SK-N-SH (cell line): ENCODE measurements at regions not wholly inside any gene's neighbourhood (a gene's known extent, or its start where the extent isn't known, plus 50 kb on each side); places are given as distances from the start of the nearest gene placed in this dataset.

Source experiments
- CTCF ChIA-PET: fragments of 300-600, 350-600 bp; formaldehyde crosslinking; extraction: SDS; loops from one replicate; lab custom pipeline; 2021; lab: Yijun Ruan, JAX
- POLR2A ChIA-PET: fragments of 350-600 bp; sonication (Branson Sonifier 250); formaldehyde crosslinking; extraction: SDS; loops from one replicate; lab custom pipeline; 2020; ENCODE audit warnings: antibody characterized with exemption, inconsistent platforms; lab: Yijun Ruan, JAX
- DNase-seq: peaks from one replicate; pipeline ENCODE4 v3.0.0; 2012
- H2AFZ ChIP-seq: fragments of 200-600 bp; sonication (generic); 2 replicates; pipeline ENCODE4 v1.8.1; 2016; ENCODE audit warnings: antibody characterized with exemption, mild to moderate bottlenecking, low read depth
- H3F3A ChIP-seq: fragments of 200-600 bp; sonication (generic); replicated peaks from 2 replicates; pipeline ENCODE3; 2016; ENCODE audit warnings: antibody characterized with exemption, mild to moderate bottlenecking; ENCODE audit not compliant: insufficient read depth
- H3K27ac ChIP-seq, 2 experiments: fragments of 200-500 bp in 1 of 2; fragments of 200-600 bp in 1 of 2; sonication (Bioruptor generic) in 1 of 2; sonication (generic), shearing (Covaris generic) in 1 of 2; 2 replicates each; pipeline versions ENCODE4 v1.5.1 to v1.6.1; 2014 to 2016; ENCODE audit warnings: low read depth in 2 of 2, inconsistent platforms in 1 of 2, low read length in 1 of 2, mild to moderate bottlenecking in 1 of 2, mixed read lengths in 1 of 2
- H3K27me3 ChIP-seq: fragments of 200-600 bp; sonication (generic), shearing (Covaris generic); 2 replicates; pipeline ENCODE4 v1.6.1; 2016; ENCODE audit warnings: mixed run types; ENCODE audit not compliant: insufficient read depth
- H3K36me3 ChIP-seq, 2 experiments: fragments of 200-500 bp in 1 of 2; fragments of 200-600 bp in 1 of 2; sonication (Bioruptor generic) in 1 of 2; sonication (generic) in 1 of 2; replicated peaks in 1 of 2; 2 replicates each; pipeline versions ENCODE3 to v1.5.1; 2014 to 2016; ENCODE audit warnings: low read length in 1 of 2, mild to moderate bottlenecking in 1 of 2; ENCODE audit not compliant: insufficient read depth in 2 of 2, control insufficient read depth in 1 of 2
- H3K4me1 ChIP-seq, 2 experiments: fragments of 200-500 bp in 1 of 2; fragments of 200-600 bp in 1 of 2; sonication (Bioruptor generic) in 1 of 2; sonication (generic), shearing (Covaris generic) in 1 of 2; 2 replicates each; pipeline versions ENCODE4 v1.5.1 to v1.6.1; 2014 to 2016; ENCODE audit warnings: low read depth in 1 of 2, low read length in 1 of 2, mixed run types in 1 of 2; ENCODE audit not compliant: insufficient read depth in 2 of 2, control insufficient read depth in 1 of 2
- H3K4me2 ChIP-seq: fragments of 200-600 bp; sonication (generic), shearing (Covaris generic); 2 replicates; pipeline ENCODE4 v1.6.1; 2017; ENCODE audit warnings: mixed run types
- H3K4me3 ChIP-seq, 2 experiments: fragments of 200-500 bp in 1 of 2; fragments of 200-600 bp in 1 of 2; sonication (Bioruptor generic) in 1 of 2; sonication (generic), shearing (Covaris generic) in 1 of 2; 2 replicates each; pipeline versions ENCODE4 v1.5.1 to v1.8.1; 2014 to 2016; ENCODE audit warnings: low read depth in 2 of 2, inconsistent platforms in 1 of 2, low read length in 1 of 2, mild to moderate bottlenecking in 1 of 2, mixed read lengths in 1 of 2, moderate library complexity in 1 of 2
- H3K79me2 ChIP-seq: fragments of 200-600 bp; sonication (generic); 2 replicates; pipeline ENCODE4 v1.8.1; 2017; ENCODE audit warnings: mild to moderate bottlenecking; ENCODE audit not compliant: insufficient read depth
- H3K9ac ChIP-seq: fragments of 200-600 bp; sonication (generic); 2 replicates; pipeline ENCODE4 v1.6.1; 2017; ENCODE audit warnings: mixed run types
- H3K9me2 ChIP-seq: fragments of 200-600 bp; sonication (generic); 2 replicates; pipeline ENCODE4 v1.6.1; 2017; ENCODE audit warnings: mixed run types
- H3K9me3 ChIP-seq: fragments of 200-600 bp; sonication (generic); 2 replicates; pipeline ENCODE4 v1.6.1; 2017; ENCODE audit warnings: mixed run types, mild to moderate bottlenecking, moderate library complexity
- H4K20me1 ChIP-seq: fragments of 200-600 bp; sonication (generic); 2 replicates; pipeline ENCODE4 v1.6.1; 2017; ENCODE audit warnings: mild to moderate bottlenecking, mixed run types; ENCODE audit not compliant: insufficient read depth
- CHD2 ChIP-seq: fragments of 150-350 bp; IDR thresholded peaks from 2 replicates; pipeline ENCODE4 v1.6.1; 2018; ENCODE audit warnings: low read length; ENCODE audit not compliant: partially characterized antibody
- CTCF ChIP-seq: fragments of 200-600 bp; sonication (generic); IDR thresholded peaks from 2 replicates; pipeline ENCODE4 v1.6.1; 2017; ENCODE audit warnings: antibody characterized with exemption, mild to moderate bottlenecking, moderate library complexity
- ELF1 ChIP-seq: IDR thresholded peaks from 2 replicates; pipeline ENCODE4 v1.4.0; 2012
- EP300 ChIP-seq, 2 experiments: IDR thresholded peaks; 2 replicates each; pipeline versions ENCODE4 v1.4.0 to v1.6.1; 2012; ENCODE audit warnings: borderline replicate concordance in 1 of 2, low read depth in 1 of 2, low read length in 1 of 2
- EZH2phosphoT487 ChIP-seq: fragments of 200-600 bp; sonication (generic); IDR thresholded peaks from 2 replicates; pipeline ENCODE4 v1.6.1; 2017; ENCODE audit warnings: low read depth, mixed run types, mild to moderate bottlenecking, antibody characterized with exemption, moderate library complexity, borderline replicate concordance
- FOSL2 ChIP-seq: IDR thresholded peaks from 2 replicates; pipeline ENCODE4 v1.4.0; 2012; ENCODE audit warnings: low read depth, mild to moderate bottlenecking, moderate library complexity, borderline replicate concordance
- FOXJ3 ChIP-seq: sonication (generic); formaldehyde crosslinking; IDR thresholded peaks from 2 replicates; pipeline ENCODE4 v1.5.1; 2020; ENCODE audit warnings: mild to moderate bottlenecking, missing genetic modification reagents
- FOXM1 ChIP-seq: IDR thresholded peaks from 2 replicates; pipeline ENCODE4 v1.4.0; 2012; ENCODE audit warnings: low read depth, mild to moderate bottlenecking
- GATA2 ChIP-seq: sonication (generic); formaldehyde crosslinking; IDR thresholded peaks from 2 replicates; pipeline ENCODE4 v1.5.0; 2020; ENCODE audit warnings: mild to moderate bottlenecking, missing genetic modification reagents
- JUND ChIP-seq: IDR thresholded peaks from 2 replicates; pipeline ENCODE4 v1.4.0; 2012
- MEF2A ChIP-seq: IDR thresholded peaks from 2 replicates; pipeline ENCODE4 v1.4.0; 2012; ENCODE audit warnings: low read depth, borderline replicate concordance
- MXI1 ChIP-seq: IDR thresholded peaks from 2 replicates; pipeline ENCODE4 v1.6.1; 2012; ENCODE audit warnings: mild to moderate bottlenecking, low read depth, low read length, improper control_type of control experiment
- NRF1 ChIP-seq: IDR thresholded peaks from 2 replicates; pipeline ENCODE4 v1.6.1; 2012; ENCODE audit warnings: low read depth, mild to moderate bottlenecking, low read length
- PBX3 ChIP-seq: IDR thresholded peaks from 2 replicates; pipeline ENCODE4; 2012
- POLR2AphosphoS5 ChIP-seq: IDR thresholded peaks from 2 replicates; pipeline ENCODE4 v1.6.1; 2012; ENCODE audit warnings: low read depth, low read length
- RAD21 ChIP-seq: IDR thresholded peaks from 2 replicates; pipeline ENCODE4 v1.6.1; 2012; ENCODE audit warnings: mild to moderate bottlenecking, low read length
- RCOR1 ChIP-seq: fragments of 150-350 bp; IDR thresholded peaks from 2 replicates; pipeline ENCODE4 v1.6.1; 2017; ENCODE audit warnings: antibody characterized with exemption, low read length
- RFX5 ChIP-seq: IDR thresholded peaks from 2 replicates; pipeline ENCODE4 v1.6.1; 2012; ENCODE audit warnings: mild to moderate bottlenecking, improper control_type of control experiment, low read length
- TAF1 ChIP-seq: IDR thresholded peaks from 2 replicates; pipeline ENCODE4 v1.6.1; 2012; ENCODE audit warnings: low read depth, mild to moderate bottlenecking, low read length, moderate library complexity, borderline replicate concordance
- TCF12 ChIP-seq: IDR thresholded peaks from 2 replicates; pipeline ENCODE4 v1.4.0; 2012
- TEAD4 ChIP-seq: IDR thresholded peaks from 2 replicates; pipeline ENCODE4 v1.4.0; 2012; ENCODE audit warnings: mild to moderate bottlenecking, borderline replicate concordance; ENCODE audit not compliant: insufficient read depth
- WGBS: methylation state at CpG from one replicate; pipeline ENCODE4 v1.1.6; 2017; ENCODE audit warnings: low lambda C conversion rate; 5-methylcytosine and 5-hydroxymethylcytosine counted together
- TF ChIP-seq, protein P1 (sequence below): IDR thresholded peaks from 2 replicates; pipeline ENCODE4 v1.4.0; 2012; ENCODE audit warnings: low read depth
- TF ChIP-seq, protein P2 (sequence below): fragments of 150-350 bp; IDR thresholded peaks from 2 replicates; pipeline ENCODE4 v1.6.1; 2017; ENCODE audit warnings: antibody characterized with exemption, low read length, low read depth, borderline replicate concordance

DNA sequence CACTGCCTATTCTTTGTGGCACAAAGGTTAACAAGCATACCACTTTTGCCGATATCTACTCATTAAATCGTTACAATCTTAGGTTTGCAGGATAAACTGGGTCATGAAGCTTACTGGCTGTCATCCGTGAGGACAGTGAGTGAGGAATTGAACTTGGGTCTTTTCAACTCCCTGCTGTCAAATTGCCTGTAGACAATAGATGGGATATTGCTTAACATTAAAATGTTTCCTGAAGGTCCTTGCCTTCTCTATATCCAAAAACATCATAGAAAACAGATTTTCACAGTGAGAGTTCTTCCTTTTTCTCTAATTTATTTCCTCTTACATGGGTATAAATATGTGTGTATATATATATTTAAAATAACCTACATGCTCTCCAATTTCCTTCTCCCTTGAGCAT is 257.8 kb downstream of the LMO4 start:
- Histone ChIP-seq H3K4me3 (no peak overlapping the region), H3K27me3 (no peaks in the 10 kb centered on the region), H2AFZ (no peak overlapping the region), H3K9me3 (no peaks in the 10 kb centered on the region), H4K20me1 (no peaks in the 10 kb centered on the region), H3K9me2 (no peaks in the 10 kb centered on the region), H3K36me3 (no peaks in the 10 kb centered on the region), H3K4me2 (no peak overlapping the region), H3K27ac (no peak overlapping the region), H3K9ac (no peak overlapping the region), H3F3A (no peaks in the 10 kb centered on the region), H3K79me2 (no peaks in the 10 kb centered on the region), H3K4me1 (peaks cover 0 to 10% of the 10 kb centered on the region in 2 experiments; a peak in 1 of 4 replicates)
- POLR2A ChIA-PET = no interaction called here
- no peak for DNase-seq
- CTCF ChIA-PET = no interaction called here
- WGBS = 66% methylated on average over 3 of the region's 3 CpGs
- no peak for TF ChIP-seq ELF1
- no peak for TF ChIP-seq CTCF
- no peak for TF ChIP-seq EP300 (IDR thresholded peaks at IDR 0.05; ENCODE audit: borderline replicate concordance in 1 of 2, low read depth in 1 of 2, low read length in 1 of 2)
- no peak for TF ChIP-seq POLR2AphosphoS5
- no peak for TF ChIP-seq JUND
- TF ChIP-seq RAD21 = no peak
- no peak for TF ChIP-seq FOXJ3 (CRISPR knock-in tag)
- TF ChIP-seq, protein P1, sequence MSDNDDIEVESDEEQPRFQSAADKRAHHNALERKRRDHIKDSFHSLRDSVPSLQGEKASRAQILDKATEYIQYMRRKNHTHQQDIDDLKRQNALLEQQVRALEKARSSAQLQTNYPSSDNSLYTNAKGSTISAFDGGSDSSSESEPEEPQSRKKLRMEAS = no peak
- TF ChIP-seq PBX3 = no peak
- TF ChIP-seq FOXM1 = no peak
- TF ChIP-seq MXI1 = no peak
- no peak for TF ChIP-seq TAF1

GRCh38 chr1:87588495-87588894 is 259.8 kb downstream of the LMO4 start:
- Histone ChIP-seq H3K27me3 (no peaks in the 10 kb centered on the region), H3F3A (no peaks in the 10 kb centered on the region), H4K20me1 (no peaks in the 10 kb centered on the region), H2AFZ (0 out of 2 replicates have a peak overlapping the region, but pooled peaks have one; percentile 4), H3K4me1 (peaks cover 0 to 10% of the 10 kb centered on the region in 2 experiments; a peak in 1 of 4 replicates), H3K36me3 (no peaks in the 10 kb centered on the region), H3K79me2 (no peaks in the 10 kb centered on the region), H3K9me2 (no peaks in the 10 kb centered on the region), H3K9ac (no peak overlapping the region), H3K27ac (no peak overlapping the region), H3K4me2 (no peak overlapping the region), H3K4me3 (no peak overlapping the region), H3K9me3 (no peaks in the 10 kb centered on the region)
- ChIA-PET CTCF (no interaction called here), POLR2A (no interaction called here)
- TF ChIP-seq RAD21 = no peak
- TF ChIP-seq TCF12 = no peak
- no peak for TF ChIP-seq CHD2
- no peak for TF ChIP-seq POLR2AphosphoS5
- no peak for TF ChIP-seq FOSL2
- TF ChIP-seq TEAD4 = no peak
- TF ChIP-seq MXI1 = no peak
- TF ChIP-seq MEF2A = no peak
- no peak for TF ChIP-seq NRF1
- TF ChIP-seq, protein P2, sequence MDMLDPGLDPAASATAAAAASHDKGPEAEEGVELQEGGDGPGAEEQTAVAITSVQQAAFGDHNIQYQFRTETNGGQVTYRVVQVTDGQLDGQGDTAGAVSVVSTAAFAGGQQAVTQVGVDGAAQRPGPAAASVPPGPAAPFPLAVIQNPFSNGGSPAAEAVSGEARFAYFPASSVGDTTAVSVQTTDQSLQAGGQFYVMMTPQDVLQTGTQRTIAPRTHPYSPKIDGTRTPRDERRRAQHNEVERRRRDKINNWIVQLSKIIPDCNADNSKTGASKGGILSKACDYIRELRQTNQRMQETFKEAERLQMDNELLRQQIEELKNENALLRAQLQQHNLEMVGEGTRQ = no peak
- TF ChIP-seq GATA2 (CRISPR knock-in tag) = no peak
- no peak for TF ChIP-seq RFX5
- no peak for TF ChIP-seq RCOR1
- TF ChIP-seq EZH2phosphoT487 = no peak
- TF ChIP-seq CTCF = no peak
- DNase-seq = no peak
- 41% methylated on average over 4 of the region's 4 CpGs for WGBS
